ENCODE measurements at regions not wholly inside any gene's neighbourhood (a gene's known extent, or its start where the extent isn't known, plus 50 kb on each side); places are given as distances from the start of the nearest gene placed in this dataset.

- DNase-seq (no peak), ATAC-seq (no peak)
- no peak overlapping the region for H3K4me2 ChIP-seq (ENCODE audit: low read length)
- no TSS peak for BruUV-seq (replicated peaks)
- ChIA-PET POLR2A (ENCODE audit: unreplicated experiment) (no interaction called here), CTCF (no interaction called here)
- H3K27me3 ChIP-seq (ENCODE audit: low read length): no peaks in the 10 kb centered on the region
- H3K9me3 ChIP-seq (ENCODE audit: low read length): peaks cover 14% of the 10 kb centered on the region; the same call in 1 of the 2 replicates
- no peak overlapping the region for H3K27ac ChIP-seq (ENCODE audit: low read length)
- intact Hi-C loops (cut with micrococcal nuclease): no loop called here
- H2AFZ ChIP-seq (ENCODE audit: low read length): no peak overlapping the region
- no peak overlapping the region for H3K9ac ChIP-seq (ENCODE audit: low read length)
- no peaks in the 10 kb centered on the region for H3K4me1 ChIP-seq (ENCODE audit: insufficient read depth, low read length)
- H3F3A ChIP-seq (ENCODE audit: low read length, unreplicated experiment): no peaks in the 10 kb centered on the region
- no peaks in the 10 kb centered on the region for H3K79me2 ChIP-seq (ENCODE audit: low read length)
- no peaks in the 10 kb centered on the region for H3K9me2 ChIP-seq (replicated peaks; ENCODE audit: low read length)
- no peaks in the 10 kb centered on the region for H3K36me3 ChIP-seq (ENCODE audit: low read depth, low read length)
- TF ChIP-seq CTCF (conservative IDR thresholded peaks at IDR 0.05; ENCODE audit: low read depth, low read length) (no peak), EZH2phosphoT487 (IDR thresholded peaks at IDR 0.05; ENCODE audit: borderline replicate concordance, low read length) (no peak), EZH2 (IDR thresholded peaks at IDR 0.05; ENCODE audit: low read length, unreplicated experiment) (no peak)
- H4K20me1 ChIP-seq (ENCODE audit: low read length): no peaks in the 10 kb centered on the region
- H3K4me3 ChIP-seq (ENCODE audit: low read length): no peak overlapping the region
Measured at GRCh38 chr11:92830377-92831155, 138.9 kb upstream of the MTNR1B start.

GRCh38 chr11:92834296-92835020, 135.0 kb upstream of the MTNR1B start:
- no peak for ATAC-seq
- Histone ChIP-seq H3K9me2 (replicated peaks; ENCODE audit: low read length) (no peaks in the 10 kb centered on the region), H3K4me3 (ENCODE audit: low read length) (no peak overlapping the region), H3K9ac (ENCODE audit: low read length) (no peak overlapping the region), H2AFZ (ENCODE audit: low read length) (no peak overlapping the region), H3F3A (ENCODE audit: low read length, unreplicated experiment) (no peaks in the 10 kb centered on the region), H3K79me2 (ENCODE audit: low read length) (no peaks in the 10 kb centered on the region), H4K20me1 (ENCODE audit: low read length) (no peaks in the 10 kb centered on the region), H3K27me3 (ENCODE audit: low read length) (no peaks in the 10 kb centered on the region), H3K36me3 (ENCODE audit: low read depth, low read length) (no peaks in the 10 kb centered on the region), H3K4me1 (ENCODE audit: insufficient read depth, low read length) (no peaks in the 10 kb centered on the region), H3K27ac (ENCODE audit: low read length) (no peak overlapping the region), H3K9me3 (ENCODE audit: low read length) (peaks cover 9% of the 10 kb centered on the region; the same call in 1 of the 2 replicates), H3K4me2 (ENCODE audit: low read length) (no peak overlapping the region)
- TF ChIP-seq CTCF (conservative IDR thresholded peaks at IDR 0.05; ENCODE audit: low read depth, low read length): no peak
- no peak for TF ChIP-seq EZH2 (IDR thresholded peaks at IDR 0.05; ENCODE audit: low read length, unreplicated experiment)
- TF ChIP-seq EZH2phosphoT487 (IDR thresholded peaks at IDR 0.05; ENCODE audit: borderline replicate concordance, low read length): no peak
- intact Hi-C loops (cut with micrococcal nuclease): no loop called here
- no TSS peak for BruUV-seq (replicated peaks)
- CTCF ChIA-PET: no interaction called here
- DNase-seq: no peak
- POLR2A ChIA-PET (ENCODE audit: unreplicated experiment): no interaction called here

- intact Hi-C loops (cut with micrococcal nuclease): no loop called here
- Histone ChIP-seq H2AFZ (ENCODE audit: low read length) (no peak overlapping the region), H4K20me1 (ENCODE audit: low read length) (no peaks in the 10 kb centered on the region), H3K9me3 (ENCODE audit: low read length) (no peaks in the 10 kb centered on the region), H3K79me2 (ENCODE audit: low read length) (no peaks in the 10 kb centered on the region), H3K9ac (ENCODE audit: low read length) (no peak overlapping the region), H3K4me3 (ENCODE audit: low read length) (no peak overlapping the region), H3K27ac (ENCODE audit: low read length) (no peak overlapping the region), H3F3A (ENCODE audit: low read length, unreplicated experiment) (no peaks in the 10 kb centered on the region), H3K4me1 (ENCODE audit: insufficient read depth, low read length) (no peaks in the 10 kb centered on the region), H3K27me3 (ENCODE audit: low read length) (no peaks in the 10 kb centered on the region; the same call in 1 of the 2 replicates), H3K9me2 (replicated peaks; ENCODE audit: low read length) (no peaks in the 10 kb centered on the region), H3K4me2 (ENCODE audit: low read length) (no peak overlapping the region), H3K36me3 (ENCODE audit: low read depth, low read length) (no peaks in the 10 kb centered on the region)
- DNase-seq (peak; percentile 22), ATAC-seq (no peak)
- no TSS peak for BruUV-seq (replicated peaks)
- ChIA-PET POLR2A (ENCODE audit: unreplicated experiment) (no interaction called here), CTCF (no interaction called here)
- TF ChIP-seq EZH2 (IDR thresholded peaks at IDR 0.05; ENCODE audit: low read length, unreplicated experiment): no peak
- TF ChIP-seq CTCF (conservative IDR thresholded peaks at IDR 0.05; ENCODE audit: low read depth, low read length): no peak
- TF ChIP-seq EZH2phosphoT487 (IDR thresholded peaks at IDR 0.05; ENCODE audit: borderline replicate concordance, low read length): no peak
Measured at GRCh38 chr11:92837595-92837994, 131.9 kb upstream of the MTNR1B start.
